ENCODE measurements at regions not wholly inside any gene's neighbourhood (a gene's known extent, or its start where the extent isn't known, plus 50 kb on each side); places are given as distances from the start of the nearest gene placed in this dataset.

GRCh38 chr2:43075811-43076585, 150.4 kb downstream of the ZFP36L2 start:
- TF ChIP-seq, protein P1, sequence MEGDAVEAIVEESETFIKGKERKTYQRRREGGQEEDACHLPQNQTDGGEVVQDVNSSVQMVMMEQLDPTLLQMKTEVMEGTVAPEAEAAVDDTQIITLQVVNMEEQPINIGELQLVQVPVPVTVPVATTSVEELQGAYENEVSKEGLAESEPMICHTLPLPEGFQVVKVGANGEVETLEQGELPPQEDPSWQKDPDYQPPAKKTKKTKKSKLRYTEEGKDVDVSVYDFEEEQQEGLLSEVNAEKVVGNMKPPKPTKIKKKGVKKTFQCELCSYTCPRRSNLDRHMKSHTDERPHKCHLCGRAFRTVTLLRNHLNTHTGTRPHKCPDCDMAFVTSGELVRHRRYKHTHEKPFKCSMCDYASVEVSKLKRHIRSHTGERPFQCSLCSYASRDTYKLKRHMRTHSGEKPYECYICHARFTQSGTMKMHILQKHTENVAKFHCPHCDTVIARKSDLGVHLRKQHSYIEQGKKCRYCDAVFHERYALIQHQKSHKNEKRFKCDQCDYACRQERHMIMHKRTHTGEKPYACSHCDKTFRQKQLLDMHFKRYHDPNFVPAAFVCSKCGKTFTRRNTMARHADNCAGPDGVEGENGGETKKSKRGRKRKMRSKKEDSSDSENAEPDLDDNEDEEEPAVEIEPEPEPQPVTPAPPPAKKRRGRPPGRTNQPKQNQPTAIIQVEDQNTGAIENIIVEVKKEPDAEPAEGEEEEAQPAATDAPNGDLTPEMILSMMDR (IDR thresholded peaks at IDR 0.05; ENCODE audit: low read depth, low read length), result no peak
- no peak for TF ChIP-seq MYC (IDR thresholded peaks at IDR 0.05; ENCODE audit: low read depth, low read length)
